T-helper 2 cell treated with Interferon-gamma antibody and Interleukin-4, amounts not matched to agents 5 μg/mL and 100 μg/mL, for 36 hours (primary cell): ENCODE measurements at regions not wholly inside any gene's neighbourhood (a gene's known extent, or its start where the extent isn't known, plus 50 kb on each side); places are given as distances from the start of the nearest gene placed in this dataset.

Source experiments
- DNase-seq: peaks from one replicate; pipeline ENCODE4 v3.0.0; 2021; ENCODE audit warnings: low spot score
- H3K27ac Mint-ChIP-seq: one replicate; pipeline ENCODE4 v1.8.0; 2021; ENCODE audit warnings: mild to moderate bottlenecking, mixed read lengths
- H3K27me3 Mint-ChIP-seq: one replicate; pipeline ENCODE4 v1.8.0; 2021; ENCODE audit warnings: low read depth, mixed read lengths
- H3K36me3 Mint-ChIP-seq: one replicate; pipeline ENCODE4 v1.8.0; 2021; ENCODE audit warnings: low read depth, mixed read lengths
- H3K4me1 Mint-ChIP-seq: one replicate; pipeline ENCODE4 v1.8.0; 2021; ENCODE audit warnings: low read depth, mixed read lengths
- H3K4me3 Mint-ChIP-seq: one replicate; pipeline ENCODE4 v1.8.0; 2022; ENCODE audit warnings: mild to moderate bottlenecking, moderate library complexity, mixed read lengths
- H3K9me3 Mint-ChIP-seq: one replicate; pipeline ENCODE4 v1.8.0; 2021; ENCODE audit warnings: mixed read lengths

GRCh38 chr6:164554700-164555476 is 754.5 kb downstream of the C6orf118 start:
- H3K36me3 Mint-ChIP-seq: no peaks in the 10 kb centered on the region
- DNase-seq: no peak
- H3K27me3 Mint-ChIP-seq: no peaks in the 10 kb centered on the region
- no peak overlapping the region for H3K27ac Mint-ChIP-seq
- no peaks in the 10 kb centered on the region for H3K4me1 Mint-ChIP-seq
- H3K9me3 Mint-ChIP-seq: peaks cover 30% of the 10 kb centered on the region
- H3K4me3 Mint-ChIP-seq: no peak overlapping the region

GRCh38 chr6:164554226-164554625 is 755.2 kb downstream of the C6orf118 start:
- H3K9me3 Mint-ChIP-seq: peaks cover 30% of the 10 kb centered on the region
- H3K27me3 Mint-ChIP-seq: no peaks in the 10 kb centered on the region
- DNase-seq: no peak
- H3K27ac Mint-ChIP-seq: no peak overlapping the region
- no peaks in the 10 kb centered on the region for H3K36me3 Mint-ChIP-seq
- H3K4me3 Mint-ChIP-seq: no peak overlapping the region
- no peaks in the 10 kb centered on the region for H3K4me1 Mint-ChIP-seq

GRCh38 chr6:164551706-164552105 is 757.7 kb downstream of the C6orf118 start:
- H3K4me3 Mint-ChIP-seq: no peak overlapping the region
- no peaks in the 10 kb centered on the region for H3K4me1 Mint-ChIP-seq

DNA sequence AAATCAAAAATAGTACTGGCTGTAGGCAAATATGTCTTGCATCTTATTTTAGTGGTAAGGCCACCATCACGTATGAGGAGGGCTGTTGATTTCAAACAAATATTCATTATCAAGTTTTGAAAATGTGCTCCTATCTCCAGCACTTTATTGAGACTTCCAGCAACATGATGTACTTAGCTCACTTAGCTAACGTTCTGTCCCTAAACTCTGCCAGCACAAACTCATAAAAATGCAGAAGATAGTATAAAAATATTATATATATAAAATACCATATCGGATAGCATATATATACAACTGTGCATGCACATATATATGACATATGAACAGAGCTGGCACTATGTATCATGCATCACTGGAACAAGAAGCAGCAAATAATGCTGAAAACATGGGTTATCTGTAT is 762.3 kb downstream of the C6orf118 start:
- Mint-ChIP-seq H3K9me3 (peaks cover 29% of the 10 kb centered on the region), H3K4me1 (no peaks in the 10 kb centered on the region), H3K4me3 (no peak overlapping the region), H3K27ac (no peak overlapping the region), H3K36me3 (no peaks in the 10 kb centered on the region), H3K27me3 (no peaks in the 10 kb centered on the region)
- no peak for DNase-seq

More at GRCh38 chr6:164551706-164552105, 757.7 kb downstream of the C6orf118 start:
- no peak overlapping the region for H3K27ac Mint-ChIP-seq
- DNase-seq: no peak
- H3K27me3 Mint-ChIP-seq: no peaks in the 10 kb centered on the region
- H3K36me3 Mint-ChIP-seq: no peaks in the 10 kb centered on the region
- peaks cover 30% of the 10 kb centered on the region for H3K9me3 Mint-ChIP-seq

DNA sequence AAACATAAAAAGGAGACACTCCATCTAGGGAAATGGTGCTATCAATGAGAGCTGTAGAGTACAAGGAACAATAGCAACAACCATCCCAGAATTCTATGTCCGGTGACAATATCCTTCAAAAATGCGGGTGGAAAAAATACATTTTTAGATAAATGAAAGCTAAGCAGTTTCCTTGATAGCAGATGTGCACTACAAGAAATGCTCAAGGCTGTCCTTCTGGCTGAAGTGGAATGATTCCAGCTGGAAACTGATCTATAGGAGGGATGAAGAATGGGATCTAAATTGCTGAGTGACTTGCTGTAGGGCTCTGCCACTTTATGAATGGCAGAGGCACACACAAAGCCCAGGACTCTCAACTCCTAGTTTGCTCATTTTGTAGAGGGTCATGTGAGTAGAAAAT is 763.1 kb downstream of the C6orf118 start:
- no peak overlapping the region for H3K27ac Mint-ChIP-seq
- H3K36me3 Mint-ChIP-seq: no peaks in the 10 kb centered on the region
- H3K4me1 Mint-ChIP-seq: no peaks in the 10 kb centered on the region
- H3K4me3 Mint-ChIP-seq: no peak overlapping the region
- peaks cover 23% of the 10 kb centered on the region for H3K9me3 Mint-ChIP-seq
- no peak for DNase-seq
- H3K27me3 Mint-ChIP-seq: no peaks in the 10 kb centered on the region

DNA sequence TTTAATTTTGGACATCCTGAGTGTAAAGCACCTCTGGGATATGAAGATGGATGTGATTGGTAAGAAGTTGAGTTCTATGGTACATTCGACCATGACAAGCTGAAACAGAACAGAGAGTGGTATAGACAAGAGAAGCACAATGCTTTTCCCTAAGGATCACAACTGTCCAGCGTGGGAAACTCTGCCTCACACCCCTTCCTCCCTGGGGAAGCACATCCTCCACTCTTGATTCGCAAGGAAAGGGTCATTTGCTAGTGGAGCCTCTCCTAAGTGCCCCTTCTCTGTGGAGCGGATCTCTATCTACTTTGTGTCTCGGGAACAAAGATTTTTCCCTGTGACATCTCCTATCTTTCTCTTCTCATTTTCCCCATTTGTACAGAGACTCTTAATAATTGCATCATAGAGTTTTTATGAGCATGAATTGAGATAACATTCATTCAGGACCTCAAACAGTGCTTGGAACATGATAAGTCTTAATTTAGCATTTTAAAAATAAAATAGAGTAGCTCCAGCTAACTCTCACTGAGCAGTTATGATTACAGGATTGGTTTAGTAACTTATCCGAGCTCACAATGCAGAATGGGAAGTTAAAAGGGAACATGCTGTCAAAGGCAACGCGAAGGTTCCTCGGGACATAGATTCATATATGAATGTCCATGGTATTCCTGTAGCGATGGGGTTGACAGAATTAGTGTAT is 775.2 kb downstream of the C6orf118 start:
- no peaks in the 10 kb centered on the region for H3K4me1 Mint-ChIP-seq
- no peaks in the 10 kb centered on the region for H3K27me3 Mint-ChIP-seq
- H3K36me3 Mint-ChIP-seq: no peaks in the 10 kb centered on the region
- peaks cover 28% of the 10 kb centered on the region for H3K9me3 Mint-ChIP-seq
- H3K27ac Mint-ChIP-seq: no peak overlapping the region
- no peak overlapping the region for H3K4me3 Mint-ChIP-seq
- no peak for DNase-seq

DNA sequence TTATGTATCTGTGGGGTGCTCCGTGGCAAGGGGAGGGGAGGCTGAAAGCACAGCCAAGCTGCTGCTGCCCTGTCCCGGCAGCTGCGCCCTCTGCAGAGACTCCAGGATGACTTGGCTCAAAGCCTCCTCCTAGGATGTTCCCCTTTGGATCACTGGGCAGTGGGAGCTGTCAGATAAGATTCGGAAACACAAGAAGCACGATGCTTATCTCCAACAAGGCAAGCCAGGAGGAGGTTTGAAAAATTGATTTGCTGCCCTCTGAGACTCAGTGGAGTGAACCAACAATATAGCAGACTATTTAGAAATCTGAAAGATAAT is 776.4 kb downstream of the C6orf118 start:
- H3K27ac Mint-ChIP-seq: no peak overlapping the region
- peaks cover 24% of the 10 kb centered on the region for H3K9me3 Mint-ChIP-seq
- H3K4me3 Mint-ChIP-seq: no peak overlapping the region
- no peaks in the 10 kb centered on the region for H3K4me1 Mint-ChIP-seq
- no peak for DNase-seq
- no peaks in the 10 kb centered on the region for H3K36me3 Mint-ChIP-seq
- no peaks in the 10 kb centered on the region for H3K27me3 Mint-ChIP-seq

- Mint-ChIP-seq H3K9me3 (peaks cover 20% of the 10 kb centered on the region), H3K4me3 (no peak overlapping the region), H3K27me3 (no peaks in the 10 kb centered on the region), H3K27ac (no peak overlapping the region), H3K36me3 (no peaks in the 10 kb centered on the region), H3K4me1 (no peaks in the 10 kb centered on the region)
- DNase-seq: no peak
Measured at GRCh38 chr6:164532198-164533044, 777.0 kb downstream of the C6orf118 start.

- DNase-seq: no peak
- no peak overlapping the region for H3K27ac Mint-ChIP-seq
- no peaks in the 10 kb centered on the region for H3K36me3 Mint-ChIP-seq
- H3K4me3 Mint-ChIP-seq: no peak overlapping the region
- H3K9me3 Mint-ChIP-seq: peaks cover 18% of the 10 kb centered on the region
- no peaks in the 10 kb centered on the region for H3K27me3 Mint-ChIP-seq
- no peaks in the 10 kb centered on the region for H3K4me1 Mint-ChIP-seq
Measured at GRCh38 chr6:164531736-164532135, 777.7 kb downstream of the C6orf118 start.

DNA sequence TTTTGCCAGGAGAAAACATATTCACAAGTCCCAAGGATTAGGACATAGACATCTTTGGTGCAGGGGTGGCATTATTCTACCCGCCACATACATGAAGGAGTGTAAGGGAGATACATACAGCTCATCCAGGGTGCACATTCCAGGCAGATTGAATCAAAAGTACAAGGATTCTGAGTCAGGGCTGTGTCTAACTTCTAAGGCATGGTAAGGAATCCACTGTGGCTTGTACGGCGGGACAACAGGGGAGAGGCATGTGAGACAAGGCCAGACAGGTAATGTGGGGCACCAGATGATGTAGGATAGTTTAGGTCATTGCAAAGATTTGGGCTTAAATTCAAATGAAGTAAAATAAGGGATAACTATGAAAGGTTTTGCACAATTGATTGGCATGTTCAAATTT is 780.9 kb downstream of the C6orf118 start:
- Mint-ChIP-seq H3K27ac (no peak overlapping the region), H3K36me3 (no peaks in the 10 kb centered on the region), H3K9me3 (peaks cover 22% of the 10 kb centered on the region), H3K27me3 (no peaks in the 10 kb centered on the region), H3K4me1 (no peaks in the 10 kb centered on the region), H3K4me3 (no peak overlapping the region)
- no peak for DNase-seq

- DNase-seq: no peak
- Mint-ChIP-seq H3K9me3 (peaks cover 29% of the 10 kb centered on the region), H3K27me3 (no peaks in the 10 kb centered on the region), H3K36me3 (no peaks in the 10 kb centered on the region), H3K4me1 (no peaks in the 10 kb centered on the region), H3K4me3 (no peak overlapping the region), H3K27ac (no peak overlapping the region)
Measured at GRCh38 chr6:164523087-164523654, 786.2 kb downstream of the C6orf118 start.

DNA sequence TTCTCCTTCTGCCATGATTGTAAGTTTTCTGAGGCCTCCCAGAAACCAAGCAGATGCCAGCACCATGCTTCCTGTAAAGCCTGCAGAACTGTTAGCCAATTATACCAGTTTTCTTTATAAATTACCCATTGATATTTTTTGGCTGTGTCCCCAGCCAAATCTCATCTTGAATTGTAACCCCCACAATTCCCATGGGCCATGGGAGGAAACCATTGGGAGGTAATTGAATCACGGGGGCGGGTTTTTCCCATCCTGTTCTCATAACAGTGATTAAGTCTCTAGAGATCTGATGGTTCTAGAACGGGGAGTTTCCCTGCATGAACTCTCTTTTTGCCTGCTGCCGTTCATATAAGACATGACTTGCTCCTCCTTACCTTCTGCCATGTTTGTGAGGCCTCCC is 788.5 kb downstream of the C6orf118 start:
- no peak overlapping the region for H3K4me3 Mint-ChIP-seq
- H3K4me1 Mint-ChIP-seq: no peaks in the 10 kb centered on the region
- peaks cover 39% of the 10 kb centered on the region for H3K9me3 Mint-ChIP-seq
- H3K36me3 Mint-ChIP-seq: no peaks in the 10 kb centered on the region
- H3K27me3 Mint-ChIP-seq: no peaks in the 10 kb centered on the region
- DNase-seq: no peak
- no peak overlapping the region for H3K27ac Mint-ChIP-seq

- no peaks in the 10 kb centered on the region for H3K27me3 Mint-ChIP-seq
- H3K27ac Mint-ChIP-seq: no peak overlapping the region
- H3K36me3 Mint-ChIP-seq: no peaks in the 10 kb centered on the region
- H3K4me3 Mint-ChIP-seq: no peak overlapping the region
- H3K9me3 Mint-ChIP-seq: peaks cover 31% of the 10 kb centered on the region
- DNase-seq: no peak
- H3K4me1 Mint-ChIP-seq: no peaks in the 10 kb centered on the region
Measured at GRCh38 chr6:164507206-164507940, 802.0 kb downstream of the C6orf118 start.
